ENCODE measurements at regions not wholly inside any gene's neighbourhood (a gene's known extent, or its start where the extent isn't known, plus 50 kb on each side); places are given as distances from the start of the nearest gene placed in this dataset.

- H3K9ac ChIP-seq (ENCODE audit: low read depth in 1 of 2, low read length in 2 of 2) = no peak overlapping the region
- H3K36me3 ChIP-seq (ENCODE audit: control insufficient read depth in 4 of 4, insufficient read depth in 3 of 4, low read depth in 1 of 4, low read length in 3 of 4) = no peaks in the 10 kb centered on the region
- WGBS = 68% methylated on average over 2 of the region's 2 CpGs
- H3K27ac ChIP-seq (ENCODE audit: low read depth in 1 of 2, low read length in 2 of 2) = no peak overlapping the region
- no peak for DNase-seq (ENCODE audit: low spot score)
- no peak overlapping the region for H3K4me3 ChIP-seq (ENCODE audit: low read depth in 1 of 3, low read length in 3 of 3)
- H3K4me1 ChIP-seq (ENCODE audit: control insufficient read depth in 4 of 4, insufficient read depth in 4 of 4, low read length in 3 of 4) = no peaks in the 10 kb centered on the region
- TF ChIP-seq CTCF (IDR thresholded peaks at IDR 0.05; ENCODE audit: low read depth, low read length, missing input control) (no peak), RXRA (IDR thresholded peaks at IDR 0.05) (no peak), GABPA (IDR thresholded peaks at IDR 0.05 in 1 of 2, conservative IDR thresholded peaks at IDR 0.05 in 1 of 2) (no peak), FOXA2 (IDR thresholded peaks at IDR 0.05) (no peak), SP1 (IDR thresholded peaks at IDR 0.05) (no peak), MAX (IDR thresholded peaks at IDR 0.05) (no peak), NR2F2 (IDR thresholded peaks at IDR 0.05) (no peak), YY1 (IDR thresholded peaks at IDR 0.05) (no peak), REST (IDR thresholded peaks at IDR 0.05) (no peak), HNF4G (IDR thresholded peaks at IDR 0.05) (no peak), EGR1 (IDR thresholded peaks at IDR 0.05; ENCODE audit: low read depth in 2 of 2) (no peak), ATF3 (IDR thresholded peaks at IDR 0.05) (no peak), HNF4A (conservative IDR thresholded peaks at IDR 0.05) (no peak), JUND (IDR thresholded peaks at IDR 0.05) (no peak), TAF1 (conservative IDR thresholded peaks at IDR 0.05) (no peak), RAD21 (IDR thresholded peaks at IDR 0.05) (no peak), FOXA1 (IDR thresholded peaks at IDR 0.05) (no peak), ZBTB33 (IDR thresholded peaks at IDR 0.05) (no peak)
- no peaks in the 10 kb centered on the region for H3K27me3 ChIP-seq (ENCODE audit: control insufficient read depth in 4 of 4, insufficient read depth in 4 of 4, low read length in 3 of 4)
- H3K9me3 ChIP-seq (ENCODE audit: control insufficient read depth in 4 of 4, low read length in 3 of 4) = peaks cover 0 to under 1% (median 0%) of the 10 kb centered on the region in 4 donors
Observed at GRCh38 chr2:67938053-67938452, 124.8 kb downstream of the C1D start.
